Loucy (cell line): ENCODE measurements at regions not wholly inside any gene's neighbourhood (a gene's known extent, or its start where the extent isn't known, plus 50 kb on each side); places are given as distances from the start of the nearest gene placed in this dataset.

ENCODE experiments used
- H2AFZ ChIP-seq: fragments of 200-600 bp; sonication (generic); 2 replicates; pipeline ENCODE4 v1.6.0; 2016; ENCODE audit warnings: antibody characterized with exemption, mild to moderate bottlenecking, low read length, moderate library complexity
- H3F3A ChIP-seq: fragments of 200-600 bp; 2 replicates; pipeline ENCODE4 v1.6.0; 2016; ENCODE audit warnings: antibody characterized with exemption, low read depth, mild to moderate bottlenecking
- H3K27me3 ChIP-seq: fragments of 200-600 bp; sonication (generic); 2 replicates; pipeline ENCODE4 v1.6.1; 2014; ENCODE audit warnings: low read length, mild to moderate bottlenecking; ENCODE audit not compliant: insufficient read depth, poor library complexity, severe bottlenecking
- H3K36me3 ChIP-seq: fragments of 200-600 bp; sonication (generic); 2 replicates; pipeline ENCODE4 v1.6.1; 2016; ENCODE audit warnings: low read length; ENCODE audit not compliant: insufficient read depth
- H3K4me1 ChIP-seq: fragments of 200-600 bp; sonication (generic); 2 replicates; pipeline ENCODE4 v1.5.1; 2014; ENCODE audit warnings: low read length, mild to moderate bottlenecking; ENCODE audit not compliant: insufficient read depth, poor library complexity, severe bottlenecking
- H3K4me2 ChIP-seq: fragments of 200-600 bp; sonication (generic); 2 replicates; pipeline ENCODE4 v1.6.0; 2014; ENCODE audit warnings: antibody characterized with exemption, low read length, low read depth, mild to moderate bottlenecking; ENCODE audit not compliant: poor library complexity, severe bottlenecking
- H3K4me3 ChIP-seq: fragments of 200-600 bp; sonication (generic); 2 replicates; pipeline ENCODE4 v1.5.1; 2014; ENCODE audit warnings: low read length, mild to moderate bottlenecking, mixed read lengths; ENCODE audit not compliant: poor library complexity, severe bottlenecking
- H3K79me2 ChIP-seq: fragments of 200-600 bp; sonication (generic); 2 replicates; pipeline ENCODE4 v1.6.1; 2014; ENCODE audit warnings: low read length; ENCODE audit not compliant: insufficient read depth
- H3K9ac ChIP-seq: fragments of 200-600 bp; sonication (generic); 2 replicates; pipeline ENCODE4 v1.6.0; 2014; ENCODE audit warnings: mild to moderate bottlenecking, low read depth, low read length, moderate library complexity; ENCODE audit not compliant: poor library complexity, severe bottlenecking
- H3K9me2 ChIP-seq: fragments of 200-600 bp; sonication (generic); replicated peaks from 2 replicates; pipeline ENCODE4 v1.6.1; 2016; ENCODE audit warnings: low read depth, low read length, mixed read lengths
- H3K9me3 ChIP-seq: fragments of 200-600 bp; sonication (generic); 2 replicates; pipeline ENCODE4 v1.6.1; 2014; ENCODE audit warnings: mild to moderate bottlenecking, antibody characterized with exemption, low read length, low read depth; ENCODE audit not compliant: insufficient read depth
- H4K20me1 ChIP-seq: fragments of 200-600 bp; sonication (generic); 2 replicates; pipeline ENCODE4 v1.6.0; 2014; ENCODE audit warnings: antibody characterized with exemption, low read length, mild to moderate bottlenecking; ENCODE audit not compliant: insufficient read depth, poor library complexity, severe bottlenecking
- CTCF ChIP-seq: fragments of 200-600 bp; sonication (generic); conservative IDR thresholded peaks from 2 replicates; pipeline ENCODE4 v1.5.1; 2014; ENCODE audit warnings: mild to moderate bottlenecking, antibody characterized with exemption, low read length
- EZH2phosphoT487 ChIP-seq: fragments of 200-600 bp; IDR thresholded peaks from 2 replicates; pipeline ENCODE4 v1.6.1; 2018; ENCODE audit warnings: antibody characterized with exemption, mild to moderate bottlenecking, moderate library complexity, borderline replicate concordance

DNA sequence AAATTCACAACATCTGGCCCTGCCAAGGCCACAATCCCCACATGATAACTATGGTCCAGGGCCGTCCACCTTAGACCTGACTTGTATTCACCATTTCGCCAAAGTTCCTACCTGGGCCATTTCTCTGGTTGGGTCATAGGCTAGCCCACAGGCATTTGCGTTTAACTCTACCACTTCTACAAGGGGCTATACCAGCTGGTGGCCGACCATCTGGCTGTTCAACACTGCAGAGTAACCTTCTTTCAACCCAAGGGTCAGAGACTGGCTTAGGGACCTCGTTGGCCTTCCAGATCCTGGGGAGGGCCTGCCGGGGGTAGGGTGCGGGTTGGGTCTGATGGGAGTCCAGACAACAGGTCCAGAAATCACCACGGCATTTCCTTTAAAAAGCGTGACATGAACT is 242.3 kb upstream of the C16orf82 start:
- H4K20me1 ChIP-seq = no peaks in the 10 kb centered on the region
- H3F3A ChIP-seq = no peaks in the 10 kb centered on the region
- H3K9me3 ChIP-seq = no peaks in the 10 kb centered on the region
- H3K79me2 ChIP-seq = no peaks in the 10 kb centered on the region
- H3K4me2 ChIP-seq = no peak overlapping the region
- H3K4me3 ChIP-seq = no peak overlapping the region
- H2AFZ ChIP-seq = no peak overlapping the region
- H3K36me3 ChIP-seq = no peaks in the 10 kb centered on the region
- no peaks in the 10 kb centered on the region for H3K27me3 ChIP-seq
- no peak for TF ChIP-seq EZH2phosphoT487
- TF ChIP-seq CTCF = no peak
- no peak overlapping the region for H3K9ac ChIP-seq
- H3K4me1 ChIP-seq = no peaks in the 10 kb centered on the region
- H3K9me2 ChIP-seq = no peaks in the 10 kb centered on the region

DNA sequence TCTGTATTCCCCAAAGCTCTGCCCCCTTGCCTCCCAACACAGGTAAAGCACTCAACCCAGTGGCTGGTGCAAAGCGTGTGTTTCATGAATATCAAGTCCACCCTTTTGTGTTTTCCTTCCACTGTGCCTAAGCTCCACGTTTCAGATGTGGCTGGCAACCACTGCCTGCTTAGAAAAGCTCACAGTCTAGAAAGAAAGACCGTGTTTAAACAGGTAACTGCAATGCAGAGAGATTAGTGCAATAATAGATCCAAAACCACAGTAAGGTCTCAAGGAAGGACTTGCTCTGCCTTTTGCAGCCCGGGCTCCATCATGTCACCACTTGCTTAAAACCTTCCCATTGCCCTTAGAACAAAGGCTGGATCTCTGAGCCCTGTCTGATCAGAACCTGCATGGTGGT is 240.2 kb upstream of the C16orf82 start:
- H3K27me3 ChIP-seq = no peaks in the 10 kb centered on the region
- H3K4me3 ChIP-seq = no peak overlapping the region
- no peaks in the 10 kb centered on the region for H3K9me3 ChIP-seq
- H2AFZ ChIP-seq = no peak overlapping the region
- TF ChIP-seq EZH2phosphoT487 = no peak
- TF ChIP-seq CTCF = no peak
- H3K36me3 ChIP-seq = no peaks in the 10 kb centered on the region
- H3K79me2 ChIP-seq = no peaks in the 10 kb centered on the region
- no peak overlapping the region for H3K9ac ChIP-seq
- H3F3A ChIP-seq = no peaks in the 10 kb centered on the region
- H3K4me2 ChIP-seq = no peak overlapping the region
- no peaks in the 10 kb centered on the region for H3K9me2 ChIP-seq
- H4K20me1 ChIP-seq = no peaks in the 10 kb centered on the region
- no peaks in the 10 kb centered on the region for H3K4me1 ChIP-seq

GRCh38 chr16:26827386-26827785 is 239.3 kb upstream of the C16orf82 start:
- no peak overlapping the region for H2AFZ ChIP-seq
- H3K9me2 ChIP-seq = no peaks in the 10 kb centered on the region
- TF ChIP-seq CTCF (no peak), EZH2phosphoT487 (no peak)
- no peaks in the 10 kb centered on the region for H3K36me3 ChIP-seq
- no peaks in the 10 kb centered on the region for H3F3A ChIP-seq
- H3K4me2 ChIP-seq = no peak overlapping the region
- H4K20me1 ChIP-seq = no peaks in the 10 kb centered on the region
- no peaks in the 10 kb centered on the region for H3K9me3 ChIP-seq
- no peak overlapping the region for H3K4me3 ChIP-seq
- H3K4me1 ChIP-seq = no peaks in the 10 kb centered on the region
- no peaks in the 10 kb centered on the region for H3K79me2 ChIP-seq
- no peak overlapping the region for H3K9ac ChIP-seq
- H3K27me3 ChIP-seq = no peaks in the 10 kb centered on the region
